ENCODE measurements at regions not wholly inside any gene's neighbourhood (a gene's known extent, or its start where the extent isn't known, plus 50 kb on each side); places are given as distances from the start of the nearest gene placed in this dataset.

DNA sequence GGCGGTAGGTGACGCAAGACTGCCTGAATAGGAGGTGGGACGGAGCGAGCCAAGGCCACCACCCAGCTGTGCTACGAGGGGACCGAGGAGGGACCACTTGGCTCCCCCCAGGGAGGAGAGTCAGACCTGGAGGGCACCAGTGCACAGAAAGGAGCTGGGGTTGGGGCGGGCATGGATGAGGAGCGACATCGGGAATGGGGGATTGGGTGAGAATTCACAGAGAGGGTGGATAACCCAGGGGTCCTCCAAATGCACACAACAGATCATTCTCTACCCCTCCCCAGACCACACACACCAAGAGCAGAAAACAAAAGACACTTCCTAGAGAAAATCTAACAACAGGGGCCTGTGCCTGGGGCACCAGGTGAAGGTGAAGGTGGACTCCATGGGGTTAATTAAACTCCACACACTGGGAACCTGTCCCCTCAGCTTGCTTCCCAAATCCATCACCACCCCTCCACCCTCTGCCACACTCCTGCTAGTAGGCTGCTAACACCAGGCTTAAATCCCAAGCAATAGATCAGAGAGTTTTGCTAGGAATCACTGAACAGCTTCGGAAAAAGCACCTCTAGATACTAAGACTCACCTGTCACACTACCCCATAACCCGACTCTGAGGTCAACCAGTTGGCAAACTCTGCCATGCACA is 274.6 kb downstream of the EIPR1 start:
- H3K9ac ChIP-seq = no peak overlapping the region
- TF ChIP-seq CTCF (IDR thresholded peaks at IDR 0.05) (no peak), EZH2 (IDR thresholded peaks at IDR 0.05) (no peak), EZH2phosphoT487 (IDR thresholded peaks at IDR 0.05) (no peak)
- Mint-ChIP-seq H3K4me3 (no peak overlapping the region), H3K27ac (peak overlapping the region; percentile 9), H3K36me3 (no peaks in the 10 kb centered on the region), H3K4me1 (peaks cover 37% of the 10 kb centered on the region), H3K9me3 (peaks cover 3% of the 10 kb centered on the region), H3K27me3 (ENCODE audit: insufficient read depth, low read depth) (peaks cover 7% of the 10 kb centered on the region)
- no peaks in the 10 kb centered on the region for H3F3A ChIP-seq (ENCODE audit: low read depth)
- no peak for DNase-seq (ENCODE audit: low spot score)
- H3K27ac ChIP-seq = no peak overlapping the region
- H3K4me3 ChIP-seq = no peak overlapping the region
- H3K36me3 ChIP-seq = no peaks in the 10 kb centered on the region
- H3K27me3 ChIP-seq = no peaks in the 10 kb centered on the region
- no peaks in the 10 kb centered on the region for H3K79me2 ChIP-seq (ENCODE audit: low read depth)
- H3K4me2 ChIP-seq = no peak overlapping the region
- no peaks in the 10 kb centered on the region for H4K20me1 ChIP-seq (ENCODE audit: low read depth)
- H3K9me3 ChIP-seq (ENCODE audit: low read depth) = no peaks in the 10 kb centered on the region
- peaks cover 16% of the 10 kb centered on the region for H3K4me1 ChIP-seq
- no peak overlapping the region for H2AFZ ChIP-seq (replicated peaks)

- Histone ChIP-seq H3K9ac (no peak overlapping the region), H3K79me2 (ENCODE audit: low read depth) (no peaks in the 10 kb centered on the region), H3K4me1 (peaks cover 16% of the 10 kb centered on the region), H3K27me3 (no peaks in the 10 kb centered on the region), H3K9me3 (ENCODE audit: low read depth) (no peaks in the 10 kb centered on the region), H3K4me3 (no peak overlapping the region), H3K4me2 (no peak overlapping the region), H2AFZ (replicated peaks) (no peak overlapping the region), H3F3A (ENCODE audit: low read depth) (no peaks in the 10 kb centered on the region), H3K36me3 (no peaks in the 10 kb centered on the region), H3K27ac (no peak overlapping the region), H4K20me1 (ENCODE audit: low read depth) (no peaks in the 10 kb centered on the region)
- TF ChIP-seq CTCF (IDR thresholded peaks at IDR 0.05) (no peak), EZH2 (IDR thresholded peaks at IDR 0.05) (no peak), EZH2phosphoT487 (IDR thresholded peaks at IDR 0.05) (no peak)
- H3K4me3 Mint-ChIP-seq = no peak overlapping the region
- H3K4me1 Mint-ChIP-seq = peaks cover 37% of the 10 kb centered on the region
- H3K36me3 Mint-ChIP-seq = no peaks in the 10 kb centered on the region
- H3K27ac Mint-ChIP-seq = peak overlapping the region; percentile 9
- peaks cover 3% of the 10 kb centered on the region for H3K9me3 Mint-ChIP-seq
- no peak for DNase-seq (ENCODE audit: low spot score)
- peaks cover 6% of the 10 kb centered on the region for H3K27me3 Mint-ChIP-seq (ENCODE audit: insufficient read depth, low read depth)
Measured at GRCh38 chr2:3102081-3102921, 275.3 kb downstream of the EIPR1 start.

- DNase-seq (ENCODE audit: low spot score) = no peak
- no peaks in the 10 kb centered on the region for H3F3A ChIP-seq (ENCODE audit: low read depth)
- Mint-ChIP-seq H3K27me3 (ENCODE audit: insufficient read depth, low read depth) (peaks cover 4% of the 10 kb centered on the region), H3K4me1 (peaks cover 37% of the 10 kb centered on the region), H3K36me3 (no peaks in the 10 kb centered on the region), H3K4me3 (no peak overlapping the region), H3K9me3 (peaks cover 3% of the 10 kb centered on the region), H3K27ac (peak overlapping the region; percentile 84)
- H3K4me2 ChIP-seq = no peak overlapping the region
- H3K9ac ChIP-seq = no peak overlapping the region
- TF ChIP-seq CTCF (IDR thresholded peaks at IDR 0.05) = no peak
- no peak for TF ChIP-seq EZH2phosphoT487 (IDR thresholded peaks at IDR 0.05)
- TF ChIP-seq EZH2 (IDR thresholded peaks at IDR 0.05) = no peak
- H3K27ac ChIP-seq = no peak overlapping the region
- H3K79me2 ChIP-seq (ENCODE audit: low read depth) = no peaks in the 10 kb centered on the region
- no peaks in the 10 kb centered on the region for H3K36me3 ChIP-seq
- H3K9me3 ChIP-seq (ENCODE audit: low read depth) = no peaks in the 10 kb centered on the region
- no peaks in the 10 kb centered on the region for H4K20me1 ChIP-seq (ENCODE audit: low read depth)
- H3K4me1 ChIP-seq = peaks cover 16% of the 10 kb centered on the region
- no peak overlapping the region for H3K4me3 ChIP-seq
- H3K27me3 ChIP-seq = no peaks in the 10 kb centered on the region
- H2AFZ ChIP-seq (replicated peaks) = no peak overlapping the region
Measured at GRCh38 chr2:3101016-3101942, 276.3 kb downstream of the EIPR1 start.
